ENCODE measurements at regions not wholly inside any gene's neighbourhood (a gene's known extent, or its start where the extent isn't known, plus 50 kb on each side); places are given as distances from the start of the nearest gene placed in this dataset.
"Not testable (repeated sequence)": the region's sequence is repeated elsewhere in the genome, so short reads cannot be mapped to it uniquely, and the experiment has no call there.

DNA sequence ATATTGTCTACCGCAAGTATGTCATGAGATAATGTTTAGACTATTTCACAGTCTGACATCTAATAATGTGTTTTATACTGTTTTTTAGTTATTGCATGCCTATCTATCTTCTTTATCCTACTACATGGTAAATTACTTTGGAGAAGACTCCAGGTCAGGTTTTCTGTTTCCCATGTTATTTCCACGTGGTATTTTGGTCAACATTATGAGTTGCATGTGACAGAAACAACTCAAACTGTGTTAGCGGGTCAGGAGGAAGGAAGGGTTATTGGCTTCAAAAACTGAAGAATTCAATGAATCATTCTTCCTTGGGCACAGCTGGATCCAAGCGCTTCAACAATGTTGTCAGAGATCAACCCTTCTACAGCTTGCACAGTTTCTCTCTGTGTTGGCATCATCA is 252.1 kb upstream of the CCNG1 start:
- DNase-seq = no peak

DNA sequence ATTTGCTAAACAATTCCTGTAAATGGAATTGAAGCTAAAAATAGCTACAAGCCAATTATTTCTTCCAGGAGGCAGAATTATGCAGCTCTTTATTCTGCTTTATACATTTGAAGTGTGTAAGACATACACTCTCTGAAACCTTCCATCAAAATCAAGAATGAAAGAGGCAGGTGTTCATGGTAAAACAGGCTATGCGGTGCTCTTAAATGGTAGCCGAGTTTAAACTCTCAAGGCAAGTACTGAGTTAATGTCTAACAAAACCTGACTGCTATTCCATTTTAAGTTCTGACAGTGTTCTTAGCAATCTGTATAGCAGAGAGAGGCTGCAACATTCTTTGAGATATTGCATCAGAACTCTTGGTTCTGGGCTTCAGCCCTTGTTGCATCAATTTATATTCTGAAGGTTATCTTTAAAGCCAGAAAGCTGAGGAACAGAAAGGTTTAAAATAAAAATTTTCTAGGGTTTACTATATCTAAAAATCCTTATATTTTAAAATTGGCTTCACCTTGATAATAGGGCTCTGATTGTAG is 248.3 kb upstream of the CCNG1 start:
- no peak for DNase-seq

DNA sequence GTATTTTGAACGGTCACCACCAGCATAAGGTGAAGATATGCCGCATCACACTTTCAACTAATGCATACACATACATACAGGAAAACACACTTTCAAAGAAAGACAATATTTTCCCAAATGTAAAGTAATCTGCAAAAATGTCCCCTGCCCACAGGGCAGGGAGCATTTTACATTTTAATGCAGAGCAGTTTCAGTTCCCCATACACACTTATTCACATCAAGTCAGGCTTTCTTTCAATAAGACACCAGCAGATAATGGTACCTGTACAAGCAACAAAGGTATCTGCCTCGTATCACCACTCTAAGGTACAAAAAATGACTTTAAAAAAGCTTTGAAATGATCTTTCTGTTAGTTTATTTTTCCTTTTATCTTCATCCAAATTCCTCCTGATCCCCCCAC is 247.1 kb upstream of the CCNG1 start:
- no peak for DNase-seq

DNA sequence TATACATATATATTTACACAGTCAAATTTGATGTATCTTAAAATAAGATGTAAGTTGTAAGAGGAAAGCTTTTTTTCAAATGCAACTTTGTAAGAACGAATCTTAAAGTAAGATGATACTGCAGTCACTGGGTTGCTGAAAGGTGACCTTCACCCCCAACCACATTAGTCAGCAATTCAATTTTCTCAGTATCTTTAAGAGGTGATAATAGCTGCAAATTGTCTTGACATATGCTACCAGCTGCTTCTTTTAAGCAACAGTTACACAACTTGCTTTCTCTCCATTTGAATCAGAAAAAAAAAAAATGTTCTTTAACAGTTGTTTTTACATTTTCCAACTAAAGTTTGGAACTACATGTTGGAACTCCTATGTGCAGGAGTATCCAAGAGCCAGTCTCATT is 246.6 kb upstream of the CCNG1 start:
- DNase-seq = no peak

DNA sequence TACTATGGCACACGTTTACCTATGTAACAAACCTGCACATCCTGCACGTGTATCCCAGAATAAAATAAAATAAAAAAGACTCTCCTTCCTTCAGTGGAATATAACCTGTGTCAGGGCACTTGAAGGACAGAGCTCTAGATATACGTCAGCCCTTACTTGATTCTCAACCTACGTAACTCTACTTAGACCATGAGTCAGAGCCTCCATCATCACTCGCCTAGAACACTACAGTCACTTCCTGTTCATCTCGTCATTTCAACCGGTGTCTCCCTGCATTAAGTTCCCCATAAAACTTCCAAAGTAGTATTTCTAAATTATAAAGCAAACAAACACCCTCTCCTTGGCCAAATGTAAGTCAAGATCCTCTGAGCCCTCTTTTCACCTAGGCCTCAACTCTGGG is 243.5 kb upstream of the CCNG1 start:
- no peak for DNase-seq

DNA sequence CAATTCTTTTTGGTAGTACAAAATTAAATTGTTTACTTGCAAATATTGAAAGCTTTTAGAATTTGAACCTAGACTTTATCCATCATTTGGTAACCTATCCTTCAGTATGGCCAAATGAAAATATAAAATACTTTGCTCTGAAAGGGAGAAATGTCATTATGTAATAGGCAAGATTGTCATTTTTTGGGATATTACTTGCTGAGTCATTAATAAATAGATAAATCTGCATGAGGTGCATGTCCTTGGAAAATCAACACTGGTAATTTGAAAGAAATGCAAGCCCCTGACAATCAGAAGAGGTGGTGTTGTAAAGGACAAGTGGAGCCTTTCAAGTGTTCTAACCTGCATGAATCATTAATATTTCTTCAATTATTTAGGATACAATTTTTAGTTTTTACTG is 231.8 kb upstream of the CCNG1 start:
- DNase-seq = no peak

DNA sequence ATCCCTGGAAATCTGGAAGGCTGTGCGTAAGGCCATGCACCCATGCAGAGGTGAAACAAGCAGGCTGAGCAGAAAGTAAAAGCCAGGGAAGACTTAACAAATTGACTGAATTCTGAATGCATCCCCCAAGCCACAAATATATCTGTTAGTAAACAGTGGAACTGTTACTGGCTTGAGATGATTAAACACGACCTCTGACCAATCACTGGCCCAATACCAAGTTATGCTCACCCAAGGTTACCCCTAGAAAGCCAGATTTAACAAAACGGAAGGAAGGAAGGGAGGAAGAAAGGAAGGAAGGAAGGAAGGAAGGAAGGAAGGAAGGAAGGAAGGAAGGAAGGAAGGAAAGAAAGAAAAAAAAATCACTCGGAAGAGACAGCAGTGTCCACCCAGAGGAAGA is 215.8 kb upstream of the CCNG1 start:
- no peak for DNase-seq

DNA sequence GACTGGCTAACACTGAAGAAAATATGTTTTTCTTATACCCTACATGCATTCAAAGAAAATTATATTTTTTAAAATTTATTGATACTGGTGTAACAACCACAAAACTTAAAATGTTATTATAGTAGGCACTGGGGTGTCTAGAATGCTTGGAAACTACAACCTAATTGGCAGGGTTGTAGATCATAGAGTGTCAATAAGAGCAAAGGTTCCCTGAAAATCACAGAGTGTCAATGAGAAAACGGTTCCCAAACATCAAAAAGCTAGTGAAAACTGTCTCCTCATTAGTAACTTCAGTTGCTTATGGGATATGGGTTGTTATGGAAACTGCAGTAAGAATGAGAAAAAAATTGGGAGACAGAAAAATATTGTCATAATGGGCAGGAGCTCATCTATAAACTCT is 214.4 kb upstream of the CCNG1 start:
- DNase-seq = no peak

DNA sequence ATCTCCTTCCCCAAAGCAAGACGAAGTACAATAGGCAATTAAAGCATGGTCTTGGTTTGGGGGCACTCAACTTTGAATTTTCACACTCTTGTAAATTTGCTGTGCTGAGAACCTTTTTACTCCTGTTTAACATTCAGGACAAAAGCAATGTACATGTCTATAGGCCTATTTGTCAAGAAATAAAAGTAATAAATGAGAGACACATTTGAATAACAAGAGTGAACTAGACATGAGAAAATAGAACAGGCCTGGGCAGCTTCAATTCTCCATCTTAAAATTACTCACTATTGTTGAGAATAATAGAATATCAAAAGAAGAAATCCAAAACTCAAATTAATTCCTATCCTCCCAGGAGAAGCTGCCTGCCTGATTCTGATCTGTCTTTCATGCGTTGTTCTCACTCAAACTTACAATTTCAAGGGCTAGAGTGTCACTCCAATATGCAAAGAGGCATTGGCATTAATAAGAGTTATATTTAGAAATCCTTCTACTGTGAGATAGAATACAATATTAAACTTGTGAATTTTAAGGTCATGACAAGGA is 192.9 kb upstream of the CCNG1 start:
- no peak for DNase-seq

DNA sequence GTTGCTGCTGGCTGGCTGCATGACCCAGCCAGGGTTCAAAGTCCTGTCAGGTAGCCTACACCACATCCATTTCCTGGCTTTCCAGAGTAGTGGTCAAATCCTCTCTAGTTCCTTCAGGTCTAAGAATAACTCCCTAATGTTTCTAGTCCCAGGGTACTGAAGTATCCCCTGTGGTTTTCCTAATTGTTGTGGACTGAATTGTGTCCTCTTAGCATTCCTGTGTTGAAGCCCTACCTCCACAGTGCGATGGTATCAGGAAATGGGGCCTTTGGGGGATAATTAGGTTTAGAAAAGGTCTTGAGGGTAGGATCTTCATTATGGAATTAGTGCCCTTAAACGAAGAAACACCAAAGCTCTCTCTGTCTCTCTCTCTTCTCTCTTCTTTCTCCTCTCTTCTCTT is 191.8 kb upstream of the CCNG1 start:
- DNase-seq = no peak

DNA sequence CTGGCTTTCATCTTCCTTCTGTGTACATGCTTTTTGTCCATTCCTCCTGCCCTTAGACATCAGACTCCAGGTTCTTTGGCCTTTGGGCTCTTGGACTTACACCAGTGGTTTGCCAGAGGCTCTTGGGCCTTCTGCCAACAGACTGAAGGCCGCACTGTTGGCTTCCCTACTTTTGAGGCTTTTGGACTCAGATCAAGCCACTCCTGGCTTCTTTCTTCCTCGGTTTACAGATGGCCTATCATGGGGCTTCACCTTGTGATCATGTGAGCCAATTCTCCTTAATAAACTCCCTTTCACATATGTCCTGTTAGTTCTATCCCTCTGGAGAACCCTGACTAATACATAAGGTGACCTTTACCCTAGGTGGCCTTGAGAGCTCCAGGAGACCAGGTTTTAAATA is 189.1 kb upstream of the CCNG1 start:
- DNase-seq = no peak

DNA sequence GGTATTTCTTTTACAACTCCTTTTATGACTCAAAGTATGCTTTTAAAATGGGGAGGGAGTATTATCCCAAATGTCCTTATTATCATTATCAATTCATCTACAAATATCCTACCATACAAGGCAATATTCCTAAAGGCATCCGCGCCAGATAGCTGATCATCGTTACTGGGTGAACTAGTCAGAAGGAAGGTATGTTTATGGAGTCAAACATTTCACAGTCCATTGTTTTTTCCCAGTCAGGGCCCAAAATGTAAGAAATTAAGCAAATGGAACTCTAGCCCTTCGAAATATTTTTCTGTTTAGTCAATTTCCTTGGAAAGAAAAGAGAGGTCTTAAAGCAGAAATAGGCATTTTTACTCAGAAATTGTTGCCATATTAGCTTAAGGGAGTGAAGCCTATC is 188.5 kb upstream of the CCNG1 start:
- DNase-seq = no peak

DNA sequence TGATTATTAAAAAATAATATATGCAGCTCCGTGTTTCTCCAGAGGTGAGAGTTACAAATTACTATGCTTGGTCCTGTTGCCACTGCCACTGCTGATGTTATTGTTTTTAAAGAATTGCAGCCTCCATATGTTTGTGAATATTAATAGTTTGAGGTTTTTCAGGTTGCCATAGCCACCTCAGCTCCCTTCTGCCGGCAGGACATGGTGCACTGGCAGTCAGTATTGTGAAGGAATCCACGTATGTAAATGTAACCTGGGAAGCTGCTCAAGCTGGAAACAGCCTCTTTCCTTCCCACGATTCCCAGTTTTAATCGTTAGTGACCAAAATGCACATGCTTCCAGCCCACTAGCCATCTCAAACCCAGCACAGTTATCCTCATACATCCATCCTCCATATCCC is 184.4 kb upstream of the CCNG1 start:
- DNase-seq = no peak

DNA sequence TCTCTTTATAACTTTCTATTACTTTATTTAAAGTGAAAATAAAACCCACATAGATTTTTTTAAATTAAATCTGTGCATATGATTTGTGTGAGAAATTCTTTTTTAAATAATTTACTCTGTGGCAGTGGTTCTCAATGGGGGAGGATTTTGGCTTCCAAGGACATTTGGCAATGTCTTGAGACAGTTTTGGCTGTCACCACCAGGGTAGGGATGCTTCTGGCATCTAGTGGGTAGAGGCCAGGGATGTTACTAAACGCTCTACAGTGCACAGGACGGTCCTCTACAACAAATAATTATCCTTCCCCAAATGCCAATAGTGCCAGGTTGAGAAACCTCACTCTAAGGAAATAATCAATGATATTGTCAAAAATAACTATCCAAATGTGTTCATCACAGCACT is 177.9 kb upstream of the CCNG1 start:
- no peak for DNase-seq

DNA sequence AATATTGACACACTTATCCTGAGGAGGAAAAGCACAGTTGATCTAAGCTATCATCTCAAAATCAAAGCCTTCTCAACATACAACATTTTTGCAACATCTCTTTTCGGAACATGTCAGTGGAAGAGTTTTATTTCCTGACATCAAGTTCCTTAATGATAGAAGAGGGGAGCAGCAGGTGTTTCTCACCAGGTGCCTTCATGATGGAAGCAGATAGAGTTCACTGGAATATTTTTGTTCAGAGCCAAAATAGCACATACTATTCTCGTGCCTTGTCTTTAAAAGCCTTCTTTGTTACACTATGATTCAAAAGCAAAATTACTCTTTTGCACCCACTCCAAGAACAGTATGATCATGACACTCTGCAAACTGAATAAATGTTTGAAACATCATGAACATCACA is 176.9 kb upstream of the CCNG1 start:
- DNase-seq = no peak

DNA sequence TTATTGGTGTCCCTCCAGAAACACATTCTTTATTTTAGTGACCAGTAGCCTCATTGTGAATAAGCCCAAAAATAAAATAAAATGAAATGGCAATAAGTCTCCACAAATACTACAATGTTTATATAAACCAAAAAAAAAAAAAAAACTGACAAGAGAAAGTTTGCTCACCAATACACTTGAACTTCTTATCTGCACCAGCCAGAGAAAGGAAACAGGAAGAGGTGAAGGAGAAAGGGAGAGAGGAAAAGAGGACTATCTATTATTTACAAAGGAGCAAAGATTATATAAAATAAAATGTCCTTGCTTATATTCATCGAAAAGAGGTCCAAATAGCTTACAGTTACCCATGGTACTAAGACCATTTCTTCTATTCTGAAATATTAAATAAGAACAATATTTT is 176.4 kb upstream of the CCNG1 start:
- peak; percentile 71 for DNase-seq

DNA sequence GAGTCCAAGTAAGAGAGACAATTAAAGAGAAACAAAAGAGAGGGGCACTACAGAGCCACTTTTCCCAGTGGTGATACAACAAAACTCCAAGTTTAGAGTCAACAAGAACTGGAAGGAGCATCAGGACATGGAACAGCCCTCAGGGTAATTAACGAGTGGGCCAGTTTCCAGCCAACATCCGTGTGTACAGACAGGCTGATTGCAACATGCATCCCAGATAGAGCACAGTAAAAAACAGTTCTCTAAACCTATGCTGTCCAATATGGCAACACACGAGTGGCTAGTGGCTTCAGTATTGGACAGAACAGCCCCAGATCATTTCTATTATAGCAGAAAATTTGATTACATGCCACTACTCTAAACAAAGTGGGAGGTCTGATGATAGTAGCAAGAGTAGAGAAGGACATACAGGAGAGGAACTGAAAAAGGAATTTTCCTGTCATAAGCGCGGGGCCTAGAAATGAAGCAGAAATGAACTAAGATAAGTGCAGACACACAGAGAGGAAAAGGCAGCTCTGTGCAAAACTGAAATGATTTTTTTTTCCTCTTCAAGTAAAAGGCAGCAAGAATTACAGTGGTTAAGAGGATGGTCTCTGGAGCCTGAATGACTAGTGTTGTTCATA is 175.6 kb upstream of the CCNG1 start:
- peak; percentile 18 for DNase-seq

DNA sequence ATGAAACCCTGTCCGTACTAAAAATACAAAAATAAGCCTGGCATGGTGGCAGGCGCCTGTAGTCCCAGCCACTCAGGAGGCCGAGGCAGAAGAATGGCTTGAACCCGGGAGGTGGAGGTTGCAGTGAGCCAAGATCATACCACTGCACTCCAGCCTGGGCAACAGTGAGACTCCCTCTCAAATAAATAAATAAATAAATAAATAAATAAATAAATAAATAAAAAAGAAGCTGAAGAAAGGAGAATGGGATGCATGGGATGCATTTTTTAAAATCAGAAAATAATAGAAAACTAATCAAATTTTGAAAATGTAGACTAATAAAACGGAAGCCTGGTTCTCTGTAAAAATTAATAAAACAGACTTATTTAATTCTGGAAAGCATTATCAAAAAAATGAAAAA is 171.1 kb upstream of the CCNG1 start:
- DNase-seq = not testable (repeated sequence)

DNA sequence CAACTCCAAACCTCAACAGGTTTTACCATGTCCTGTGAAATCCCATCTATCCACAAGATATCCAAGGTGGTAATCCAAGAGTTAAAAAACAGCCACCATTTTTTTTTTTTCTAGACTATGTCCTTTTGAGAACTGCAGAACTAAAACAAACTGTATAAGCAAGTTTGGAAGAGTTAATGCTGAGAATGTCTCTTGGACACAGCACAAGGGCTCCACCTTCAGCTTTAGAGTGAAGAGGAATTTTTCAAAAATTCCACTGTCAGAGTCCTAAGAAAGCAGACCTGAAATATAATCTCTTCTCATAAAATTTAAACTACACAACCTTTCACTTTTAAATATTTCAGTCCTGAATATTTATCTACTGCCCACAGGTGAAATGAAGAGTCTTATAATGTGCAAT is 167.8 kb upstream of the CCNG1 start:
- DNase-seq = peak; percentile 45

DNA sequence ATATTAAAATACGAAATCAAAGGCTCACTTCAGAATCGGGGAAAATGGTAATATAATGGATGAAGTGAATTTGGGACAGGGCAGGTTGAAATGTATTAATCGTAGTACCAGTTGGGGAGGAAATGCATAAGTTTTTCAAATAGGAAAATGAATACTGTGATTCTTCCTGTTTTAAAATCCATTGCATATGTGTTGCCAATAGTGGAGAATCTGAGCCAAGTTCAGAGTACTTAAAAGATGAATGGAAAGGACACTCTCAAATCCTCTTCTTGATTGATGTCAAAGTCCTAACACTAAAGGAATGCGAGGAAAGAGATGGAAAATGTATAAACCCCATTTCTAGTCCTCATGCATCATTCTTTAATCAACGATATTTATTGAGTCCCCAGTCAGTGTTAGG is 160.9 kb upstream of the CCNG1 start:
- DNase-seq = no peak

DNA sequence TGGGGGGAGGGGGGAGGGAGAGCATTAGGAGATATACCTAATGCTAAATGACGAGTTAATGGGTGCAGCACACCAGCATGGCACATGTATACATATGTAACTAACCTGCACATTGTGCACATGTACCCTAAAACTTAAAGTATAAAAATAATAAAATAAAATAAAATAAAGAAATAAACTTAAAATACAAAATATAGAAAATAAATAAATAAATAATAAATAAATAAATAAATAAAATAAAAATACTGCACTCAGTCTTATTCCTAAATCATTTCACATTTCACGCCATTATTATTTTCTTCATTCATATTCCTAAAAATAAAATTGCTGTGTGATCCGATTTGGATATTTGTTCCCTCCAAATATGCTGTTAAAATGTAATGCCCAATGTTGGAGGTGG is 156.5 kb upstream of the CCNG1 start:
- not testable (repeated sequence) for DNase-seq

DNA sequence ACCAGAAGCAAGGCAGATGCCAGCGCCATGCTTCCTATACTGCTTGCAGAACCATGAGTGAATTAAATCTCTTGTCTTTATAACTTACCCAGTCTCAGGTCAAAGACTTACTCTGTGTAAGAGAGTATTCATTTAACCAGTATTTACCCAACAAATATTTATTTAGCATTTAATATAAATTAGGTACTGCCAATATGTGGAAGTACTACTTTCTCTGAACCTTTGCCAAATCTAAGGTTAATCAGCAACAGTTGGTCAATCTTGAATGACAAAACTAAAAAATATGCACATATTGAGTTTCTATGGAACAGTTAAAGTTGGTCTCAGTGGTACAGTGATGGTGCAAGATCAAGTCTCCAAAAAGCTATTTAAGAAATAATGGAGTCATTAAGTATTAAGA is 155.9 kb upstream of the CCNG1 start:
- DNase-seq = no peak

DNA sequence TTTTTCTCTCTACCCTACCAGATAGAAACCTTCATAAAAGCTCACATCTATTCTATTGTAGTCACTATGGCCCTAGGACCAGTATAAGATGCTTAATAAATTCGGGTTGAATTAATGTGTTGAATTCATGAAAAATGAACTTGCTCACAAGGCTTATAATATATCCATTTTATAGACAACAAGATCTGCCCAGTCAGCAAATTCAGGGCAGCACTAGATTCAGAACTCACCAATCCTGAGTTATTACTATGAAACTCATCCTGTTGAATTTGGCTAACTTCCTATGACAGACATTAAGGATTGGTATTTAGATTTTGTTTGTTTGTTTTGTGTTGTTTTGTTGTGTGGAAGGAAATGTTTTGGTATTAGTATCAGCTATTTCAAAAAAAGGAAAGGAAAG is 143.6 kb upstream of the CCNG1 start:
- no peak for DNase-seq

DNA sequence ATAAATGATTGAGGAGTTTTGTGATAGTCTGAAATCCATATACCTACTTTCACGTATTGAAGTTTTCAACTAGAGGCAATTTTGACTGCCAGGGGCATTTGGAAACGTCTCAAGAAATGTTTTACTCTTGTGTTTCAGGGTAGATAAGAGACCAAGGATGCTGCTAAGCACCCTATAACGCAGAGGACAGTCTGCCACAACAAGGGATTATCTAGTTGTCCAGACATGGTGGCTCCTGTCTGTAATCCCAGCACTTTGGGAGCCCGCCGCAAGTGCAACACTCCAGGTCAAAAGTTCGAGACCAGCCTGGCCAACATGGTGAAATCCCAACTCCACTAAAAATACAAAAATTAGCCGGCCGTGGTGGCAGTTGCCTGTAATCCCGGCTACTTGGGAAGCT is 133.7 kb upstream of the CCNG1 start:
- DNase-seq = peak; percentile 65

DNA sequence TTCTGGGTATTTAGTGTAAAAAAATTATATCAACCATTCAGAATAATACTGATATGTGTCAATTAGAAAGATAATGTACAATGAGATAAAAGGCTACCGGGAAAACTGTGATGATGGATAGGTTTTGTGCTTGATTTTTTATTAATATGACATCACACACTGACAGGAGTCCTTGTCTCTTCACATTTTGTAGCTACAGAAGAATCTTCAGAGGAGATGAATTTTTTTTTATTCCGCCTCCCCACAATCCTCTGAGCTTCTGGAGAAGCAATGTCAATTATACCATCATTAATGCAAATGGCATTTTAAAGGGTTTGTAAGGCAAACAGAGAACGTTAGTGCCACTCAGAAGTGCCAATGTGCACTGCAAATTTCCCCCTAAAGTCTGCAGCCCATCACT is 131.7 kb upstream of the CCNG1 start:
- no peak for DNase-seq

Measured in hematopoietic multipotent progenitor cell treated with erythropoietin and hydrocortisone succinate and interleukin-3 and kit ligand, for 4 days (in vitro differentiated cells).